Erythroblast (primary cell): ENCODE measurements at regions not wholly inside any gene's neighbourhood (a gene's known extent, or its start where the extent isn't known, plus 50 kb on each side); places are given as distances from the start of the nearest gene placed in this dataset.
"Not testable (repeated sequence)": the region's sequence is repeated elsewhere in the genome, so short reads cannot be mapped to it uniquely, and the experiment has no call there.

ENCODE experiments used
- GATA1 ChIP-seq: IDR thresholded peaks from 2 replicates; pipeline ENCODE4 v1.6.1; 2011; ENCODE audit warnings: low read depth, mild to moderate bottlenecking, control low read depth, low read length, moderate library complexity
- POLR2A ChIP-seq: IDR thresholded peaks from 2 replicates; pipeline ENCODE4 v1.6.1; 2011; ENCODE audit warnings: mild to moderate bottlenecking, low read length

- TF ChIP-seq POLR2A, GATA1: not testable (repeated sequence)
These were observed 138.7 kb downstream of the KCNE4 start for GRCh38 chr2:223190561-223191206.
